ENCODE measurements at regions not wholly inside any gene's neighbourhood (a gene's known extent, or its start where the extent isn't known, plus 50 kb on each side); places are given as distances from the start of the nearest gene placed in this dataset.

- TF ChIP-seq ELF4 (CRISPR knock-in tag; IDR thresholded peaks at IDR 0.05; ENCODE audit: low read depth) (no peak), PRDM15 (CRISPR knock-in tag; IDR thresholded peaks at IDR 0.05) (no peak)
These were observed 62.0 kb downstream of the ENGASE start (continued) for GRCh38 chr17:79136596-79136995.

Data from WTC11 (cell line).